Effector memory CD4-positive, alpha-beta T cell (primary cell): ENCODE measurements at regions not wholly inside any gene's neighbourhood (a gene's known extent, or its start where the extent isn't known, plus 50 kb on each side); places are given as distances from the start of the nearest gene placed in this dataset.

Source experiments
- DNase-seq, 3 donors: peaks; one replicate each; pipeline ENCODE4 v3.0.0-alpha.2; 2020
- H3K27ac ChIP-seq: 2 replicates; pipeline ENCODE4 v1.7.0; 2013; ENCODE audit warnings: mild to moderate bottlenecking, low read length, moderate library complexity; ENCODE audit not compliant: insufficient read depth, poor library complexity, severe bottlenecking
- H3K27me3 ChIP-seq: replicated peaks from 2 replicates; pipeline ENCODE4 v1.7.0; 2013; ENCODE audit warnings: mild to moderate bottlenecking, low read length; ENCODE audit not compliant: insufficient read depth, control insufficient read depth, poor library complexity, severe bottlenecking
- H3K36me3 ChIP-seq: 2 replicates; pipeline ENCODE4 v1.7.0; 2013; ENCODE audit warnings: mild to moderate bottlenecking, low read length, moderate library complexity; ENCODE audit not compliant: control insufficient read depth, insufficient read depth
- H3K4me1 ChIP-seq: 2 replicates; pipeline ENCODE4 v1.7.0; 2013; ENCODE audit warnings: low read length, mild to moderate bottlenecking; ENCODE audit not compliant: control insufficient read depth, insufficient read depth, poor library complexity, severe bottlenecking
- H3K4me3 ChIP-seq: 2 replicates; pipeline ENCODE4 v1.7.0; 2013; ENCODE audit warnings: low read length, low read depth, mild to moderate bottlenecking; ENCODE audit not compliant: insufficient read depth, poor library complexity, severe bottlenecking
- H3K9me3 ChIP-seq: 2 replicates; pipeline ENCODE4 v1.7.0; 2013; ENCODE audit warnings: mild to moderate bottlenecking, low read length, moderate library complexity; ENCODE audit not compliant: control insufficient read depth

- Histone ChIP-seq H3K27me3 (no peaks in the 10 kb centered on the region), H3K36me3 (no peaks in the 10 kb centered on the region), H3K9me3 (no peaks in the 10 kb centered on the region), H3K4me1 (no peaks in the 10 kb centered on the region), H3K27ac (no peak overlapping the region), H3K4me3 (no peak overlapping the region)
- no peak for DNase-seq
Observed at GRCh38 chr1:61606448-61607312, 118.3 kb downstream of the TM2D1 start.

- Histone ChIP-seq H3K4me1 (no peaks in the 10 kb centered on the region), H3K27me3 (no peaks in the 10 kb centered on the region), H3K36me3 (no peaks in the 10 kb centered on the region), H3K9me3 (no peaks in the 10 kb centered on the region), H3K27ac (no peak overlapping the region), H3K4me3 (no peak overlapping the region)
- DNase-seq = no peak
Observed at GRCh38 chr1:61605607-61606321, 119.2 kb downstream of the TM2D1 start.

GRCh38 chr1:61604684-61605083 is 120.3 kb downstream of the TM2D1 start:
- H3K27me3 ChIP-seq = no peaks in the 10 kb centered on the region
- H3K4me3 ChIP-seq = no peak overlapping the region
- no peaks in the 10 kb centered on the region for H3K4me1 ChIP-seq
- no peak for DNase-seq
- H3K9me3 ChIP-seq = no peaks in the 10 kb centered on the region
- no peak overlapping the region for H3K27ac ChIP-seq
- no peaks in the 10 kb centered on the region for H3K36me3 ChIP-seq

GRCh38 chr1:61604261-61604660 is 120.7 kb downstream of the TM2D1 start:
- DNase-seq = no peak
- H3K27me3 ChIP-seq = no peaks in the 10 kb centered on the region
- H3K36me3 ChIP-seq = no peaks in the 10 kb centered on the region
- H3K9me3 ChIP-seq = no peaks in the 10 kb centered on the region
- H3K27ac ChIP-seq = no peak overlapping the region
- H3K4me3 ChIP-seq = no peak overlapping the region
- no peaks in the 10 kb centered on the region for H3K4me1 ChIP-seq

GRCh38 chr1:61602663-61603062 is 122.3 kb downstream of the TM2D1 start:
- Histone ChIP-seq H3K4me1 (no peaks in the 10 kb centered on the region), H3K27ac (no peak overlapping the region), H3K4me3 (no peak overlapping the region), H3K9me3 (no peaks in the 10 kb centered on the region), H3K27me3 (no peaks in the 10 kb centered on the region), H3K36me3 (no peaks in the 10 kb centered on the region)
- DNase-seq = no peak

GRCh38 chr1:61597601-61598000 is 127.3 kb downstream of the TM2D1 start:
- Histone ChIP-seq H3K9me3 (no peaks in the 10 kb centered on the region), H3K36me3 (no peaks in the 10 kb centered on the region), H3K4me1 (no peaks in the 10 kb centered on the region), H3K4me3 (no peak overlapping the region), H3K27ac (no peak overlapping the region), H3K27me3 (no peaks in the 10 kb centered on the region)
- DNase-seq = no peak

- Histone ChIP-seq H3K27me3 (no peaks in the 10 kb centered on the region), H3K36me3 (no peaks in the 10 kb centered on the region), H3K27ac (no peak overlapping the region), H3K4me1 (no peaks in the 10 kb centered on the region), H3K9me3 (no peaks in the 10 kb centered on the region), H3K4me3 (no peak overlapping the region)
- no peak for DNase-seq
Observed at GRCh38 chr1:61593331-61593730, 131.6 kb downstream of the TM2D1 start.

- no peaks in the 10 kb centered on the region for H3K36me3 ChIP-seq
- DNase-seq = no peak
- no peaks in the 10 kb centered on the region for H3K27me3 ChIP-seq
- H3K27ac ChIP-seq = no peak overlapping the region
- H3K9me3 ChIP-seq = no peaks in the 10 kb centered on the region
- H3K4me3 ChIP-seq = no peak overlapping the region
- no peaks in the 10 kb centered on the region for H3K4me1 ChIP-seq
Observed at GRCh38 chr1:61591351-61591750, 133.6 kb downstream of the TM2D1 start.

GRCh38 chr1:61588736-61589672 is 135.9 kb downstream of the TM2D1 start:
- DNase-seq = peak in 1 of 3 donors; percentile 6
- Histone ChIP-seq H3K27ac (no peak overlapping the region), H3K27me3 (no peaks in the 10 kb centered on the region)

More at GRCh38 chr1:61588736-61589672, 135.9 kb downstream of the TM2D1 start:
- H3K4me3 ChIP-seq = no peak overlapping the region
- H3K9me3 ChIP-seq = no peaks in the 10 kb centered on the region
- no peaks in the 10 kb centered on the region for H3K4me1 ChIP-seq
- H3K36me3 ChIP-seq = no peaks in the 10 kb centered on the region
